PC-9 (cell line): ENCODE measurements at regions not wholly inside any gene's neighbourhood (a gene's known extent, or its start where the extent isn't known, plus 50 kb on each side); places are given as distances from the start of the nearest gene placed in this dataset.

Source experiments
- CTCF ChIP-seq: fragments of 200-600 bp; sonication (generic); conservative IDR thresholded peaks from 2 replicates; pipeline ENCODE4 v1.6.1; 2017; ENCODE audit warnings: mixed run types, antibody characterized with exemption, mild to moderate bottlenecking, moderate library complexity
- EZH2 ChIP-seq: fragments of 200-600 bp; sonication (generic); IDR thresholded peaks from 2 replicates; pipeline ENCODE4 v1.8.0; 2017; ENCODE audit warnings: antibody characterized with exemption, low read depth

DNA sequence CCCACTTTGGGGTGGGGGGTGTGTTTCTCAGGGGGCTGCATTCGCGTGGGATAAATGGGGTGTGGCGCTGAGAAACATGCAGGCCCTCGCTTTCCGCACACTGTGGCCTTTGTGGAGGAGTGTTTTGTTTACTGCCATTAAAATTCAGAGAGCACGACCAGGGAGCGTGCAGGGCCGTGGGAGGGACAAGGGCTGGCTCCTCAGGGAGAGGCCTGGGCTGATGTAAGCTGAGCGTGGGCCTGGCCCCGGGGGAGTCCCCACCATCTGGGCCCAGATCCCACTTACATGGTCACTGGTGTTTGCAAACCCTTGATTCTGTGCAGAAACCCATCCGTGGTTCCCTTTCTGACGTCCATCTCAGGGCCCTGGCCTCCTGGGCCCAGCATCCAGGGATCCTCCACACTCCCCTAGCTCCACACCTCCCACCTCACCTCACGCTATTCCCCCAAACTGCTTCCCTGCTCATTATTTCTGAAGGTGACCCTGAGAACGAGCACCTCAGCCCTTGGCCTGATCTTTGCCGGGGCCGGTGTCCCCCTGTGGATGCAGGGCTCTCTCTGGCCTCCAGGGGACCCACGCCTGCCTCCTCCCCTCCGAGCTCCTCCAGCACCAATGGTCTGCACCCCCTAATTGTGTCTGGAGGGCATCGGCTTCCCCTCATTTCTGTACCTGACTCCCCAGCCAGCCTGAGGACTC is 92.5 kb upstream of the SIM2 start:
- TF ChIP-seq CTCF (no peak), EZH2 (no peak)
